Coronary artery (tissue), 2 donors: ENCODE measurements at regions not wholly inside any gene's neighbourhood (a gene's known extent, or its start where the extent isn't known, plus 50 kb on each side); places are given as distances from the start of the nearest gene placed in this dataset.

Experiments used
- DNase-seq: peaks from one replicate; pipeline ENCODE4 v3.0.0-alpha.2; 2017; ENCODE audit warnings: low spot score
- H3K27ac ChIP-seq, 2 donors: fragments of 200-600 bp; sonication (generic); one replicate each; pipeline ENCODE4 v1.5.1; 2016 to 2019
- H3K4me3 ChIP-seq: fragments of 200-600 bp; sonication (generic); 2 replicates; pipeline ENCODE4 v1.5.1; 2016; ENCODE audit warnings: mild to moderate bottlenecking, moderate library complexity
- TF ChIP-seq, protein P1 (sequence below): fragments of 200-600 bp; sonication (generic); IDR thresholded peaks from one replicate; pipeline ENCODE4 v1.5.1; 2019; ENCODE audit warnings: antibody characterized with exemption

DNA sequence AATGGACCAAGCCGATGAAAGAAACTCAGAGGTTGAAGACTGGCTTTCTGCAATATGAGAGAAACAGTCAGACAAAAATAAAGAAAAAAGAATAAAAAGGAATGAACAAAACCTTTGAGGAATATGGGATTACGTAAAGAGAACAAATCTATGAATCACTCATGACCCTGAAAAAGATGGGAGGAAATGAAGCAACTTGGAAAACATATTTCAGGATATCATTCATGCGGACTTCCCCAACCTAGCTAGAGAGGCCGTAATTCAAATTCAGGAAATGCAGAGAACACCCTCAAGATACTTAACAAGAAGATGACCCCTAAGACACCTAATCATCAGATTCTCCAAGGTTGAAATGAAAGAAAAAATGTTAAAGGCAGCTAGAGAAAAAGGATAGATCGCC lies 705.3 kb upstream of the CHRM3 start:
- no peak overlapping the region for H3K4me3 ChIP-seq
- H3K27ac ChIP-seq, result no peak overlapping the region
- no peak for DNase-seq
- TF ChIP-seq, protein P1, sequence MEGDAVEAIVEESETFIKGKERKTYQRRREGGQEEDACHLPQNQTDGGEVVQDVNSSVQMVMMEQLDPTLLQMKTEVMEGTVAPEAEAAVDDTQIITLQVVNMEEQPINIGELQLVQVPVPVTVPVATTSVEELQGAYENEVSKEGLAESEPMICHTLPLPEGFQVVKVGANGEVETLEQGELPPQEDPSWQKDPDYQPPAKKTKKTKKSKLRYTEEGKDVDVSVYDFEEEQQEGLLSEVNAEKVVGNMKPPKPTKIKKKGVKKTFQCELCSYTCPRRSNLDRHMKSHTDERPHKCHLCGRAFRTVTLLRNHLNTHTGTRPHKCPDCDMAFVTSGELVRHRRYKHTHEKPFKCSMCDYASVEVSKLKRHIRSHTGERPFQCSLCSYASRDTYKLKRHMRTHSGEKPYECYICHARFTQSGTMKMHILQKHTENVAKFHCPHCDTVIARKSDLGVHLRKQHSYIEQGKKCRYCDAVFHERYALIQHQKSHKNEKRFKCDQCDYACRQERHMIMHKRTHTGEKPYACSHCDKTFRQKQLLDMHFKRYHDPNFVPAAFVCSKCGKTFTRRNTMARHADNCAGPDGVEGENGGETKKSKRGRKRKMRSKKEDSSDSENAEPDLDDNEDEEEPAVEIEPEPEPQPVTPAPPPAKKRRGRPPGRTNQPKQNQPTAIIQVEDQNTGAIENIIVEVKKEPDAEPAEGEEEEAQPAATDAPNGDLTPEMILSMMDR, result no peak

DNA sequence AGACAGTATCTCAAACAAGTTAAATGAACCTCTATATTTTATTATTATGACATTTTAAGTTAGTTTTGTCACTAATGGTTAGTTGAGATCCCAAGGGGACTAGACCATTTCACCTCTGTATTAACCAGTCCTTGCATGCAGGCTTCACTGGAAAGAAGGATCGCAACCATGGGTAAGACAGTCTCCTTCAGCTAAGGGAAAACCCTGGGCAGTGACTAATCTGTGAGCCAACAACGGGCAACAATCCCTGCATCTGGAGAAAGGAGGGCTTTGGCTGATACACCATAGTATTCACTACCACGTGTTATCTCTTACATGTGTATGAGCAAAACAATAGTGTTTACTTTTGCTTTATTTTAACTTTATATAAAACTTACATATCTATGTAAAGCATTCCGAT lies 708.8 kb upstream of the CHRM3 start:
- Histone ChIP-seq H3K4me3 (no peak overlapping the region), H3K27ac (no peak overlapping the region)
- DNase-seq, result no peak
- TF ChIP-seq, protein P1, result no peak

DNA sequence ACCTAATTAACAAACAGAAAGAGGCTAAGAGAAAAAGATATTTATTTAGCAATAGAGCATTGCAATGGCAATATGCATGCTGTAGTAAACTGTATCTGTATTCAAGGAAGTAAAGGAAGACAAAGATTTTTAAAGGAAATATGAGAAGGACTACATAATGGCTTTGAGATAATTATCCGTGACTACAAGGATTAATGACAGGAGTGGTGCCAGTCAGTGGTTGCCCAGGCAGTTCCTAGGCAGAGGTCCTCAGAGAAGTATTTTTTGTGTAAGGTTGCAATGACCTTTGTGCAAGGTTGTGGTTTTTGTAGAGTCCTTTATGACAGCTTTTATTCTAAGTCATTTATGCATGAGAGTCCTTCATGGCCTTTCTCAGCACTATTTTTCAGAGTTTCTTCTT lies 711.1 kb upstream of the CHRM3 start:
- H3K4me3 ChIP-seq, result no peak overlapping the region
- no peak for DNase-seq
- H3K27ac ChIP-seq, result no peak overlapping the region
- TF ChIP-seq, protein P1, result no peak

DNA sequence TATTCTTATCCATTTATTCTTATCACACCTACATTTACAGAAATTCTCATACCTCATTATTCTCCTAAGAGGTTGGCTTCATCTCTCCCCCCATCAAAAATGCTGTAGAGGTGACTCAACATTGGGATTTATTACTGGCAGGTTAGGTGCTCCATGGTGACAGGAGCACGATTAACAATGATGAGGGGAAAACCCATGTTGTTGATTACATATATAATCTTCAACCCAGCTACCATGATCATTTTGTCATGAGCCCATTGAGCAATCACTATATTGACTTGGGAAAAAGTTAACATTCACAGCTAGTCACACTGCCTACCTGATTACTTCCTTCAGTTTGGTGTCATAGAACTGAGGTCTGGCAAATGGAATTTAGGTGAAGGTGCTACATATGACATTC lies 712.1 kb upstream of the CHRM3 start:
- DNase-seq, result no peak
- TF ChIP-seq, protein P1, result no peak
- H3K4me3 ChIP-seq, result no peak overlapping the region
- no peak overlapping the region for H3K27ac ChIP-seq

DNA sequence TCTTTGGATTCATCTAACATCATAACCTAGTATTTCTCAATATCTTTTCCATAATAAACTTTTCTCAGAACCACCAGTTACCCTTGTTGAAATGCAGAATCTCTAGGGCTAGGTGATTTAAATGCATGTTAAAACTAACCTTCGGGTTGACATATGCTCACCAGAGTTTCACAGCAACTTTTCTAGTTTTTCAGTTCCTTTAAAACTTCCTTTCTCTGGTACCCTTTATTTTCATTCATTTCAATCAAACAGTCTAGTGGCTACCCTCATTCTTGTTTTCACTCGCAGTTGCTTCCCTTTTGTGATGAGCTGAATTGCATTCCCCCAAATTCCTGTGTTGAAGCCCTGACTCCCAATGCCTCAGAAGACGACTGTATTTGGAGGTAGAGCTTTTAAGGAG lies 712.8 kb upstream of the CHRM3 start:
- DNase-seq, result no peak
- Histone ChIP-seq H3K27ac (no peak overlapping the region), H3K4me3 (no peak overlapping the region)
- TF ChIP-seq, protein P1, result no peak

DNA sequence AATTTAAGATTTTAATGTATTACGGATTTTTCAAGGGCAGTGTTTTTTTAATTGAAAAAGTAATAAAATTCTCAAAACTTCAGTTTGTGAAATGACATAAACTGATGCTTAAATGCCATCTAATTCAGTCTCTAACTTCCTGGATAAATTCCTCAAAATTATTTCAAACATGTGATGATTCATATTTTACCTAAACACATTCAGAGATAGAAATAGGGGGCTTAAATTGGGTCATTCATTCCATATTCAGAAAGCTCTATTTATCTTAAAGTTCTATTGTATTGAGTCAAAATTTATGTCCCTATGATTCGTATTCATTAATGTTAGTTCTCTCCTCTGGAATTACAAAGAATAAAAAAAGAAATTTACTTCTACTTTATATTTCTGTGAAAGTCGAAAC lies 713.6 kb upstream of the CHRM3 start:
- Histone ChIP-seq H3K27ac (no peak overlapping the region), H3K4me3 (no peak overlapping the region)
- no peak for DNase-seq
- TF ChIP-seq, protein P1, result no peak

DNA sequence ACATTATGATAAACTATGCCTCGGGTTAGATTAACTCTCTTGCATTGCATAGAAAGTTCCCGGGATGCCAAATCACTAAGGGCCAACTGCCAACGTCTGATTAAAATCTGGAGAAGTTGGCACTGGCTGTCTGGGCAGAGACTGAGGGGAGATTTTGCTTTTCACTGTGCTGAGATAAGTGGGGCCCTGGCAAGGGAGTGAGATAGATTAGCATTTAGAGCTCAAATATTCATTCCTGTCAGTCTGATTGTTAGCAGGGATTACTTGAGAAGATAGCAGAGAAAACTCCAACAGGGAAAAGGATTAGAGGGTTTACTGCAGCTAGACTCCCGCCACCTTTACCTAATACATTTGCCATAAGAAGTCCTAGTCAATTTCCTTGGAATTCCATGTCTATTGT lies 714.1 kb upstream of the CHRM3 start:
- TF ChIP-seq, protein P1, result no peak
- Histone ChIP-seq H3K27ac (no peak overlapping the region), H3K4me3 (no peak overlapping the region)
- DNase-seq, result no peak
